HepG2 (cell line): ENCODE measurements at regions not wholly inside any gene's neighbourhood (a gene's known extent, or its start where the extent isn't known, plus 50 kb on each side); places are given as distances from the start of the nearest gene placed in this dataset.

Source experiments
- ATAC-seq: fragments of 200-7000 bp; cut with Tn5 transposase; 3 replicates; pipeline ENCODE4 v1.9.1; 2020; ENCODE audit warnings: mild to moderate bottlenecking, moderate library complexity
- BruUV-seq: library from RNA; stranded (reverse); fragments of 400-500 nt; replicated peaks from 2 replicates; lab custom pipeline; 2021; lab: Mats Ljungman, UMichigan
- CTCF ChIA-PET: fragments of 300-600 bp; formaldehyde crosslinking; extraction: SDS; loops from one replicate; lab custom pipeline; 2021; ENCODE audit warnings: low total read pairs, inconsistent platforms, low intra/inter-chr PET ratio; lab: Yijun Ruan, JAX
- POLR2A ChIA-PET: fragments of 350-600 bp; sonication (Branson Sonifier 250); formaldehyde crosslinking; loops from one replicate; lab custom pipeline; 2020; ENCODE audit warnings: antibody characterized with exemption, inconsistent platforms; lab: Yijun Ruan, JAX
- DNase-seq: peaks from one replicate; pipeline ENCODE4 v3.0.0-alpha.2; 2015; ENCODE audit warnings: low spot score
- FAIRE-seq: peaks from 3 replicates; lab custom pipeline; 2011; peaks lifted over from hg19 to GRCh38; lab: Jason Lieb, UNC
- H2AFZ ChIP-seq: one replicate; pipeline ENCODE4 v1.6.1; 2011; ENCODE audit warnings: low read length, inconsistent platforms
- H3K27ac ChIP-seq: fragments of 300-600 bp; 3 replicates; pipeline ENCODE4 v1.8.0; 2011; ENCODE audit warnings: mixed run types, mild to moderate bottlenecking, mixed read lengths, low read length, inconsistent platforms; ENCODE audit not compliant: insufficient read depth; ENCODE audit errors: extremely low read length
- H3K27me3 ChIP-seq, 2 experiments: fragments of 200-600 bp in 1 of 2; 2 replicates in 1 of 2; 3 replicates in 1 of 2; pipeline versions ENCODE4 v1.6.0 to v1.8.0; 2011; ENCODE audit warnings: low read length in 2 of 2, mild to moderate bottlenecking in 2 of 2, moderate library complexity in 2 of 2, inconsistent platforms in 1 of 2; ENCODE audit not compliant: insufficient read depth in 2 of 2, control insufficient read depth in 1 of 2
- H3K36me3 ChIP-seq, 2 experiments: fragments of 200-600 bp in 1 of 2; replicated peaks in 1 of 2; 2 replicates in 1 of 2; 3 replicates in 1 of 2; pipeline versions ENCODE4 v1.5.1 to v1.8.0; 2011; ENCODE audit warnings: low read length in 2 of 2, inconsistent platforms in 1 of 2; ENCODE audit not compliant: insufficient read depth in 2 of 2, control insufficient read depth in 1 of 2
- H3K4me1 ChIP-seq: 2 replicates; pipeline ENCODE4 v1.5.1; 2012; ENCODE audit warnings: low read length, inconsistent platforms; ENCODE audit not compliant: insufficient read depth
- H3K4me2 ChIP-seq: 2 replicates; pipeline ENCODE4 v1.6.0; 2011; ENCODE audit warnings: low read depth, low read length, inconsistent platforms
- H3K4me3 ChIP-seq, 3 experiments: fragments of 200-600 bp in 1 of 3; sonication (generic), shearing (Covaris generic) in 1 of 3; replicated peaks in 1 of 3; 2 replicates each; pipeline ENCODE4 v1.5.1; 2011 to 2016; ENCODE audit warnings: low read length in 3 of 3, inconsistent platforms in 2 of 3, low read depth in 2 of 3, mild to moderate bottlenecking in 2 of 3, control low read depth in 1 of 3, mixed read lengths in 1 of 3; ENCODE audit not compliant: insufficient read depth in 1 of 3
- H3K79me2 ChIP-seq: one replicate; pipeline ENCODE4 v1.6.1; 2011; ENCODE audit warnings: low read length, inconsistent platforms; ENCODE audit not compliant: insufficient read depth
- H3K9ac ChIP-seq: 2 replicates; pipeline ENCODE4 v1.6.0; 2011; ENCODE audit warnings: mild to moderate bottlenecking, low read depth, low read length, inconsistent platforms; ENCODE audit not compliant: insufficient read depth
- H3K9me3 ChIP-seq: 2 replicates; pipeline ENCODE4 v1.5.1; 2012; ENCODE audit warnings: mild to moderate bottlenecking, low read length
- H4K20me1 ChIP-seq: 2 replicates; pipeline ENCODE4 v1.6.0; 2011; ENCODE audit warnings: inconsistent platforms, mild to moderate bottlenecking, low read length, moderate library complexity; ENCODE audit not compliant: insufficient read depth
- CENPX ChIP-seq: sonication (generic); formaldehyde crosslinking; IDR thresholded peaks from 2 replicates; pipeline ENCODE4 v1.9.0; 2021; ENCODE audit warnings: mild to moderate bottlenecking, missing genetic modification reagents, moderate library complexity
- HNRNPL ChIP-seq: fragments of 200-400 bp; formaldehyde crosslinking; IDR thresholded peaks from 2 replicates; pipeline ENCODE4 v1.6.1; 2017; ENCODE audit warnings: mild to moderate bottlenecking, low read depth, low read length
- HOXA3 ChIP-seq: sonication (generic); formaldehyde crosslinking; IDR thresholded peaks from 2 replicates; pipeline ENCODE4 v1.5.0; 2020; ENCODE audit warnings: missing genetic modification reagents
- IRX3 ChIP-seq: sonication (generic); formaldehyde crosslinking; IDR thresholded peaks from 2 replicates; pipeline ENCODE4 v1.8.1; 2023; ENCODE audit warnings: mild to moderate bottlenecking, low read depth, missing genetic modification reagents, borderline replicate concordance
- NCOA5 ChIP-seq: sonication (generic); formaldehyde crosslinking; IDR thresholded peaks from 2 replicates; pipeline ENCODE4 v1.4.0; 2020; ENCODE audit warnings: missing genetic modification reagents
- PCBP1 ChIP-seq: fragments of 200-400 bp; formaldehyde crosslinking; IDR thresholded peaks from 2 replicates; pipeline ENCODE4 v1.6.1; 2017; ENCODE audit warnings: mild to moderate bottlenecking, low read depth, low read length, borderline replicate concordance
- PRDM15 ChIP-seq: sonication (generic); formaldehyde crosslinking; IDR thresholded peaks from 2 replicates; pipeline ENCODE4 v1.4.0; 2020; ENCODE audit warnings: missing genetic modification reagents
- SALL1 ChIP-seq: sonication (generic); formaldehyde crosslinking; IDR thresholded peaks from 2 replicates; pipeline ENCODE4 v1.8.0; 2022; ENCODE audit warnings: mild to moderate bottlenecking, missing genetic modification reagents
- SMC3 ChIP-seq: IDR thresholded peaks from 2 replicates; pipeline ENCODE4 v1.6.1; 2011; ENCODE audit warnings: low read length, improper control_type of control experiment
- ZBTB34 ChIP-seq: sonication (generic); formaldehyde crosslinking; IDR thresholded peaks from 2 replicates; pipeline ENCODE4 v1.8.0; 2022; ENCODE audit warnings: mild to moderate bottlenecking, missing genetic modification reagents
- ZFP36 ChIP-seq: fragments of 150-350 bp; IDR thresholded peaks from 2 replicates; pipeline ENCODE4 v1.6.1; 2018; ENCODE audit warnings: borderline replicate concordance, low read length, low read depth; ENCODE audit not compliant: partially characterized antibody
- ZNF20 ChIP-seq: sonication (generic); formaldehyde crosslinking; IDR thresholded peaks from 2 replicates; pipeline ENCODE4 v1.4.0; 2020; ENCODE audit warnings: mild to moderate bottlenecking, moderate library complexity, missing genetic modification reagents
- ZNF501 ChIP-seq: sonication (generic); formaldehyde crosslinking; IDR thresholded peaks from 2 replicates; pipeline ENCODE4 v1.5.1; 2020; ENCODE audit warnings: mild to moderate bottlenecking, moderate library complexity, missing genetic modification reagents
- ZNF543 ChIP-seq: sonication (generic); formaldehyde crosslinking; IDR thresholded peaks from 2 replicates; pipeline ENCODE4 v1.4.0; 2020; ENCODE audit warnings: mild to moderate bottlenecking, missing genetic modification reagents
- ZNF569 ChIP-seq: sonication (generic); formaldehyde crosslinking; IDR thresholded peaks from 2 replicates; pipeline ENCODE4 v1.5.0; 2020; ENCODE audit warnings: mild to moderate bottlenecking, missing genetic modification reagents, moderate library complexity, borderline replicate concordance
- ZNF703 ChIP-seq: sonication (generic); formaldehyde crosslinking; IDR thresholded peaks from 2 replicates; pipeline ENCODE4 v1.5.1; 2020; ENCODE audit warnings: missing genetic modification reagents, mild to moderate bottlenecking, moderate library complexity, borderline replicate concordance
- WGBS: methylation state at CpG from one replicate; pipeline ENCODE4 v1.1.6; 2017; ENCODE audit warnings: low lambda C conversion rate; 5-methylcytosine and 5-hydroxymethylcytosine counted together
- in situ Hi-C: cut with HindIII; loops from 2 replicates; pipeline ENCODE4 v1.10.0; 2017; ENCODE audit warnings: low pct_unique_long_range_greater_than_20kb; ENCODE audit not compliant: extremely low pct_ligation_motif_present
- intact Hi-C: fragments of 100-400 bp; cut with micrococcal nuclease; formaldehyde crosslinking; loops from one replicate; pipeline ENCODE4 v1.10.0; 2022; ENCODE audit not compliant: unreplicated experiment
- TF ChIP-seq, protein P1 (sequence below): sonication (generic); formaldehyde crosslinking; IDR thresholded peaks from 2 replicates; pipeline ENCODE4 v1.5.0; 2020; ENCODE audit warnings: missing genetic modification reagents

GRCh38 chr18:54684784-54685183 lies 93.7 kb downstream of the DYNAP start:
- in situ Hi-C loops (no loop called here), intact Hi-C loops (loop anchor here (5.0 kb wide), 1 partner anchor 143 kb away; the partner anchor contains the start of gene RAB27B)
- H3K27ac ChIP-seq: no peak overlapping the region
- no peak for ATAC-seq
- no peak for DNase-seq
- no peak overlapping the region for H3K4me3 ChIP-seq
- CTCF ChIA-PET: no interaction called here
- no peaks in the 10 kb centered on the region for H3K36me3 ChIP-seq
- no peaks in the 10 kb centered on the region for H3K9me3 ChIP-seq
- no peak for FAIRE-seq
- no peak overlapping the region for H3K9ac ChIP-seq
- no peaks in the 10 kb centered on the region for H3K27me3 ChIP-seq
- WGBS: 5% methylated on average over 6 of the region's 6 CpGs
- no peaks in the 10 kb centered on the region for H3K79me2 ChIP-seq
- H2AFZ ChIP-seq: no peak overlapping the region
- no TSS peak for BruUV-seq
- H3K4me2 ChIP-seq: no peak overlapping the region
- no peaks in the 10 kb centered on the region for H3K4me1 ChIP-seq
- H4K20me1 ChIP-seq: no peaks in the 10 kb centered on the region
- POLR2A ChIA-PET: no interaction called here
- TF ChIP-seq HNRNPL (no peak), IRX3 (CRISPR knock-in tag) (no peak), HOXA3 (no peak), ZNF501 (CRISPR knock-in tag) (no peak), ZFP36 (no peak), NCOA5 (no peak), ZNF543 (no peak), ZNF703 (no peak), ZNF20 (CRISPR knock-in tag) (no peak), ZBTB34 (CRISPR knock-in tag) (no peak), PCBP1 (no peak), CENPX (CRISPR knock-in tag) (no peak), ZNF569 (CRISPR knock-in tag) (no peak), PRDM15 (CRISPR knock-in tag) (no peak), SALL1 (CRISPR knock-in tag) (no peak), SMC3 (no peak)
- TF ChIP-seq, protein P1, sequence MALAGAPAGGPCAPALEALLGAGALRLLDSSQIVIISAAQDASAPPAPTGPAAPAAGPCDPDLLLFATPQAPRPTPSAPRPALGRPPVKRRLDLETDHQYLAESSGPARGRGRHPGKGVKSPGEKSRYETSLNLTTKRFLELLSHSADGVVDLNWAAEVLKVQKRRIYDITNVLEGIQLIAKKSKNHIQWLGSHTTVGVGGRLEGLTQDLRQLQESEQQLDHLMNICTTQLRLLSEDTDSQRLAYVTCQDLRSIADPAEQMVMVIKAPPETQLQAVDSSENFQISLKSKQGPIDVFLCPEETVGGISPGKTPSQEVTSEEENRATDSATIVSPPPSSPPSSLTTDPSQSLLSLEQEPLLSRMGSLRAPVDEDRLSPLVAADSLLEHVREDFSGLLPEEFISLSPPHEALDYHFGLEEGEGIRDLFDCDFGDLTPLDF (CRISPR knock-in tag): no peak
